IMR-90 (cell line): ENCODE measurements at regions not wholly inside any gene's neighbourhood (a gene's known extent, or its start where the extent isn't known, plus 50 kb on each side); places are given as distances from the start of the nearest gene placed in this dataset.

Experiments used
- ATAC-seq: fragments of 200-7000 bp; cut with Tn5 transposase; 2 replicates; pipeline ENCODE4 v1.9.1; 2020; ENCODE audit warnings: low read depth, mild to moderate bottlenecking, moderate library complexity
- BruUV-seq: library from RNA; stranded (reverse); fragments of 400-500 nt; replicated peaks from 2 replicates; lab custom pipeline; 2021; lab: Mats Ljungman, UMichigan
- CTCF ChIA-PET: fragments of 300-600 bp; formaldehyde crosslinking; extraction: SDS; loops from one replicate; lab custom pipeline; 2021; ENCODE audit warnings: antibody characterized with exemption; lab: Yijun Ruan, JAX
- POLR2A ChIA-PET: fragments of 300-600 bp; sonication (Branson Sonifier 250); formaldehyde crosslinking; loops from one replicate; lab custom pipeline; 2022; ENCODE audit warnings: antibody characterized with exemption; ENCODE audit not compliant: unreplicated experiment; lab: Charles Lee
- DNase-seq: peaks from one replicate; pipeline ENCODE4 v3.0.0; 2013
- H2AFZ ChIP-seq: replicated peaks from 2 replicates; pipeline ENCODE3; 2013; ENCODE audit warnings: low read length, mild to moderate bottlenecking; ENCODE audit not compliant: poor library complexity
- H2AK5ac ChIP-seq: 2 replicates; pipeline ENCODE4 v1.6.1; 2013; ENCODE audit warnings: low read depth, low read length, inconsistent platforms
- H2AK9ac ChIP-seq: replicated peaks from 2 replicates; pipeline ENCODE3; 2013; ENCODE audit warnings: mild to moderate bottlenecking, low read depth, low read length, moderate library complexity; ENCODE audit not compliant: poor library complexity
- H2BK120ac ChIP-seq: 2 replicates; pipeline ENCODE4 v1.6.1; 2013; ENCODE audit warnings: low read depth, low read length, inconsistent platforms
- H2BK15ac ChIP-seq: 3 replicates; pipeline ENCODE4 v1.6.1; 2013; ENCODE audit warnings: low read depth, low read length, inconsistent platforms
- H2BK20ac ChIP-seq: 2 replicates; pipeline ENCODE4 v1.6.1; 2013; ENCODE audit warnings: low read depth, mild to moderate bottlenecking, inconsistent platforms, low read length, moderate library complexity
- H2BK5ac ChIP-seq: 2 replicates; pipeline ENCODE4 v1.6.1; 2013; ENCODE audit warnings: mild to moderate bottlenecking, low read depth, low read length, inconsistent platforms; ENCODE audit not compliant: poor library complexity, severe bottlenecking
- H3K14ac ChIP-seq: replicated peaks from 2 replicates; pipeline ENCODE4 v1.6.1; 2013; ENCODE audit warnings: low read depth, low read length, inconsistent platforms
- H3K18ac ChIP-seq: 2 replicates; pipeline ENCODE4 v1.6.1; 2013; ENCODE audit warnings: low read depth, low read length, control low read depth
- H3K23ac ChIP-seq: 2 replicates; pipeline ENCODE4 v1.6.1; 2013; ENCODE audit warnings: low read depth, low read length, inconsistent platforms
- H3K27ac ChIP-seq: 2 replicates; pipeline ENCODE4 v1.5.1; 2013; ENCODE audit warnings: mild to moderate bottlenecking, control low read depth, low read length; ENCODE audit not compliant: insufficient read depth
- H3K27me3 ChIP-seq: 2 replicates; pipeline ENCODE4 v1.6.1; 2013; ENCODE audit warnings: low read length; ENCODE audit not compliant: control insufficient read depth, insufficient read depth
- H3K36me3 ChIP-seq: 2 replicates; pipeline ENCODE4 v1.6.1; 2013; ENCODE audit warnings: low read length, mixed read lengths; ENCODE audit not compliant: control insufficient read depth, insufficient read depth
- H3K4ac ChIP-seq: 2 replicates; pipeline ENCODE4 v1.6.1; 2013; ENCODE audit warnings: low read depth, low read length, inconsistent platforms
- H3K4me1 ChIP-seq: 2 replicates; pipeline ENCODE4 v1.6.1; 2013; ENCODE audit warnings: low read length, mixed read lengths; ENCODE audit not compliant: control insufficient read depth, insufficient read depth
- H3K4me2 ChIP-seq: 2 replicates; pipeline ENCODE4 v1.6.1; 2013; ENCODE audit warnings: low read depth, mild to moderate bottlenecking, control low read depth, low read length, moderate library complexity
- H3K4me3 ChIP-seq: 2 replicates; pipeline ENCODE4 v1.5.1; 2013; ENCODE audit warnings: low read depth, mild to moderate bottlenecking, control low read depth, low read length, moderate library complexity; ENCODE audit not compliant: insufficient read depth
- H3K56ac ChIP-seq: 2 replicates; pipeline ENCODE4 v1.6.1; 2013; ENCODE audit warnings: low read length, inconsistent platforms; ENCODE audit not compliant: insufficient read depth; ENCODE audit errors: extremely low read depth
- H3K79me1 ChIP-seq, 2 experiments: 2 replicates each; pipeline ENCODE4 v1.6.1; 2013; ENCODE audit warnings: low read length in 2 of 2, inconsistent platforms in 1 of 2, low read depth in 1 of 2
- H3K9ac ChIP-seq: 2 replicates; pipeline ENCODE4 v1.6.1; 2013; ENCODE audit warnings: low read depth, low read length, control low read depth
- H3K9me1 ChIP-seq: 2 replicates; pipeline ENCODE4 v1.6.1; 2013; ENCODE audit warnings: low read length, inconsistent platforms; ENCODE audit not compliant: insufficient read depth
- H3K9me3 ChIP-seq: 2 replicates; pipeline ENCODE4 v1.6.1; 2013; ENCODE audit warnings: low read length; ENCODE audit not compliant: control insufficient read depth, insufficient read depth
- H4K20me1 ChIP-seq: 2 replicates; pipeline ENCODE4 v1.6.1; 2013; ENCODE audit warnings: low read length, inconsistent platforms; ENCODE audit not compliant: insufficient read depth
- H4K5ac ChIP-seq: 2 replicates; pipeline ENCODE4 v1.6.1; 2013; ENCODE audit warnings: mild to moderate bottlenecking, low read depth, low read length, control low read depth
- H4K8ac ChIP-seq, 2 experiments: 2 replicates each; pipeline ENCODE4 v1.6.1; 2013; ENCODE audit warnings: low read depth in 2 of 2, low read length in 2 of 2, control low read depth in 1 of 2, inconsistent platforms in 1 of 2
- H4K91ac ChIP-seq: 2 replicates; pipeline ENCODE4 v1.6.1; 2013; ENCODE audit warnings: low read depth, low read length, inconsistent platforms; ENCODE audit not compliant: insufficient read depth
- RFX5 ChIP-seq: IDR thresholded peaks from 2 replicates; pipeline ENCODE4 v1.8.0; 2012; ENCODE audit warnings: low read depth, mild to moderate bottlenecking, low read length, moderate library complexity
- WGBS, 2 experiments: methylation state at CpG; one replicate each; pipeline versions ENCODE4 v1.1.5 to v1.1.7; 2013; ENCODE audit warnings: missing lambda C conversion rate in 2 of 2; ENCODE audit not compliant: insufficient read length in 1 of 2; ENCODE audit errors: extremely low coverage in 2 of 2; 5-methylcytosine and 5-hydroxymethylcytosine counted together
- dilution Hi-C: fragments of 300-500 bp; cut with HindIII; formaldehyde crosslinking; loops from one replicate; pipeline ENCODE4 v1.14.3; 2018; ENCODE audit warnings: low sequenced_read_pairs; ENCODE audit not compliant: unreplicated experiment
- in situ Hi-C: fragments of 300-500 bp; cut with MboI; formaldehyde crosslinking; loops from 3 replicates; pipeline ENCODE4 v1.14.3; 2019; ENCODE audit warnings: low sequenced_read_pairs, inconsistent platforms, mixed read lengths
- intact Hi-C: fragments of 100-400 bp; cut with micrococcal nuclease; formaldehyde crosslinking; loops from 2 replicates; pipeline ENCODE4 v1.10.0; 2022

- BruUV-seq = no TSS peak
- POLR2A ChIA-PET = no interaction called here
- H4K91ac ChIP-seq = no peak overlapping the region
- H3K4me1 ChIP-seq = no peaks in the 10 kb centered on the region
- H3K9ac ChIP-seq = no peak overlapping the region
- ATAC-seq (no peak), DNase-seq (no peak)
- no peak overlapping the region for H3K4me2 ChIP-seq
- H3K18ac ChIP-seq = no peak overlapping the region
- intact Hi-C loops (no loop called here), dilution Hi-C loops (no loop called here), in situ Hi-C loops (no loop called here)
- H4K5ac ChIP-seq = no peak overlapping the region
- H2BK120ac ChIP-seq = no peak overlapping the region
- H3K79me1 ChIP-seq = no peaks in the 10 kb centered on the region
- WGBS, 2 experiments = no CpG with 5 or more reads among the region's 6 CpGs
- H4K8ac ChIP-seq = no peak overlapping the region
- CTCF ChIA-PET = no interaction called here
- H3K9me1 ChIP-seq = no peaks in the 10 kb centered on the region
- no peak overlapping the region for H2AK9ac ChIP-seq
- no peak overlapping the region for H3K27ac ChIP-seq
- H3K27me3 ChIP-seq = no peaks in the 10 kb centered on the region
- no peak overlapping the region for H3K23ac ChIP-seq
- H3K56ac ChIP-seq = no peak overlapping the region
- no peaks in the 10 kb centered on the region for H4K20me1 ChIP-seq
- peaks cover 10% of the 10 kb centered on the region; the same call in 1 of the 2 replicates for H3K9me3 ChIP-seq
- H2BK15ac ChIP-seq = no peak overlapping the region
- no peaks in the 10 kb centered on the region for H3K36me3 ChIP-seq
- no peak overlapping the region for H2AK5ac ChIP-seq
- TF ChIP-seq RFX5 = no peak
- no peak overlapping the region for H3K4me3 ChIP-seq
- H2BK5ac ChIP-seq = no peak overlapping the region
- no peak overlapping the region for H2AFZ ChIP-seq
- no peak overlapping the region for H3K14ac ChIP-seq
- H3K4ac ChIP-seq = no peak overlapping the region
- no peak overlapping the region for H2BK20ac ChIP-seq
Measured at GRCh38 chrX:144722307-144722706, 525.0 kb upstream of the SPANXN1 start.
